IMR-90 (cell line): ENCODE measurements at regions not wholly inside any gene's neighbourhood (a gene's known extent, or its start where the extent isn't known, plus 50 kb on each side); places are given as distances from the start of the nearest gene placed in this dataset.

Experiments used
- CEBPB ChIP-seq: IDR thresholded peaks from 2 replicates; pipeline ENCODE4 v1.6.1; 2012; ENCODE audit warnings: low read depth, low read length, improper control_type of control experiment
- CHD1 ChIP-seq: IDR thresholded peaks from 2 replicates; pipeline ENCODE4 v1.6.1; 2012; ENCODE audit warnings: low read depth, low read length, improper control_type of control experiment
- POLR2A ChIP-seq: IDR thresholded peaks from 2 replicates; pipeline ENCODE4 v1.6.1; 2012; ENCODE audit warnings: mild to moderate bottlenecking, low read depth, low read length
- SMC3 ChIP-seq: fragments of 150-350 bp; IDR thresholded peaks from 2 replicates; pipeline ENCODE4 v1.6.1; 2016; ENCODE audit warnings: low read depth, mild to moderate bottlenecking, antibody characterized with exemption, low read length, moderate library complexity
- TF ChIP-seq, protein P1 (sequence below): conservative IDR thresholded peaks from 2 replicates; pipeline ENCODE4 v1.5.1; 2012; ENCODE audit warnings: mild to moderate bottlenecking, low read depth, low read length, improper control_type of control experiment
- TF ChIP-seq, protein P2 (sequence below): fragments of 150-350 bp; IDR thresholded peaks from 2 replicates; pipeline ENCODE4 v1.6.1; 2016; ENCODE audit warnings: low read depth, mild to moderate bottlenecking, low read length, moderate library complexity, borderline replicate concordance

DNA sequence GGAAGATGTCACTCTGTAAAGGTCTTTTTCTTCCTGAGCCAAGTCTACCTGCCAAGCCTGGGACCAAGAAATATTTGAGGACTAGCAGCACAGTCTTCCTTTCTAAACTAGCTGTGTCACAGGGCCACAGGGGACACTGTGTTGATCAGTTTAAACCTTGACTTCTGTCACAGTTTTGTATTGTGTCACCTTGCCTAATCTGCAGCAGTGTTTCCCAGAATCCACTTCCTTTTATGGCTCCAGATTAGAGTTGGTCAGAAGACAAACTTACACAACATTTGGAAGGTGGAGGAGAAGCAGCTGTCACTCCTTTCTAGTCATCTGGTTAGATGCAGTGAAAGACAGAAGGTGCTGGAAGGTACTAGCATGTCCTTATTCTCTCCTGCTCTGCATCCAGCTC lies 143.1 kb upstream of the BCOR start:
- TF ChIP-seq, protein P1, sequence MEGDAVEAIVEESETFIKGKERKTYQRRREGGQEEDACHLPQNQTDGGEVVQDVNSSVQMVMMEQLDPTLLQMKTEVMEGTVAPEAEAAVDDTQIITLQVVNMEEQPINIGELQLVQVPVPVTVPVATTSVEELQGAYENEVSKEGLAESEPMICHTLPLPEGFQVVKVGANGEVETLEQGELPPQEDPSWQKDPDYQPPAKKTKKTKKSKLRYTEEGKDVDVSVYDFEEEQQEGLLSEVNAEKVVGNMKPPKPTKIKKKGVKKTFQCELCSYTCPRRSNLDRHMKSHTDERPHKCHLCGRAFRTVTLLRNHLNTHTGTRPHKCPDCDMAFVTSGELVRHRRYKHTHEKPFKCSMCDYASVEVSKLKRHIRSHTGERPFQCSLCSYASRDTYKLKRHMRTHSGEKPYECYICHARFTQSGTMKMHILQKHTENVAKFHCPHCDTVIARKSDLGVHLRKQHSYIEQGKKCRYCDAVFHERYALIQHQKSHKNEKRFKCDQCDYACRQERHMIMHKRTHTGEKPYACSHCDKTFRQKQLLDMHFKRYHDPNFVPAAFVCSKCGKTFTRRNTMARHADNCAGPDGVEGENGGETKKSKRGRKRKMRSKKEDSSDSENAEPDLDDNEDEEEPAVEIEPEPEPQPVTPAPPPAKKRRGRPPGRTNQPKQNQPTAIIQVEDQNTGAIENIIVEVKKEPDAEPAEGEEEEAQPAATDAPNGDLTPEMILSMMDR = no peak
- no peak for TF ChIP-seq SMC3
- TF ChIP-seq POLR2A = no peak
- no peak for TF ChIP-seq CHD1
- no peak for TF ChIP-seq CEBPB
- TF ChIP-seq, protein P2, sequence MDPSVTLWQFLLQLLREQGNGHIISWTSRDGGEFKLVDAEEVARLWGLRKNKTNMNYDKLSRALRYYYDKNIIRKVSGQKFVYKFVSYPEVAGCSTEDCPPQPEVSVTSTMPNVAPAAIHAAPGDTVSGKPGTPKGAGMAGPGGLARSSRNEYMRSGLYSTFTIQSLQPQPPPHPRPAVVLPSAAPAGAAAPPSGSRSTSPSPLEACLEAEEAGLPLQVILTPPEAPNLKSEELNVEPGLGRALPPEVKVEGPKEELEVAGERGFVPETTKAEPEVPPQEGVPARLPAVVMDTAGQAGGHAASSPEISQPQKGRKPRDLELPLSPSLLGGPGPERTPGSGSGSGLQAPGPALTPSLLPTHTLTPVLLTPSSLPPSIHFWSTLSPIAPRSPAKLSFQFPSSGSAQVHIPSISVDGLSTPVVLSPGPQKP = no peak
